HK-2 (cell line): ENCODE measurements at regions not wholly inside any gene's neighbourhood (a gene's known extent, or its start where the extent isn't known, plus 50 kb on each side); places are given as distances from the start of the nearest gene placed in this dataset.
A peak's percentile ranks its signal among the peaks of the same experiment; 100 is the strongest.

ENCODE experiments used
- DNase-seq: peaks from one replicate; pipeline ENCODE4 v3.0.0-alpha.2; 2018; ENCODE audit not compliant: unreplicated experiment

DNA sequence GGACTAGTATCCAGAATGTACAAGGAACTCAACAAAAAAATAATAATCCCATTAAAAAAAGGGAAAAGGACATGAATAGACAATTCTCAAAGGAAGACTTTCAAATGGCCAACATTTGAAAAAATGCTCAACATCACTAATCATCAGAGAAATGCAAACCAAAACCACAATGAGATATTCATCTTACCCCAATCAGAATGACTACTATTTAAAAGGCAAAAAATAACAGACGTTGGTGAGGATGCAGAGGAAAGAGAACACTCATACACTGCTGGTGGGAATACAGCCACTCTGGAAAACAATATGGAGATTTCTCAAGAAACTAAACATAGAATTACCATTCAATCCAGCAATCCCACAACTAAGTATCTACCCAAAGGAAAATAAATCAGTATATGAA is 133.1 kb downstream of the KDR start:
- no peak for DNase-seq

- no peak for DNase-seq
These were observed 136.7 kb downstream of the KDR start for GRCh38 chr4:54988655-54989054.

- no peak for DNase-seq
These were observed 139.1 kb downstream of the KDR start for GRCh38 chr4:54986095-54986846.

DNA sequence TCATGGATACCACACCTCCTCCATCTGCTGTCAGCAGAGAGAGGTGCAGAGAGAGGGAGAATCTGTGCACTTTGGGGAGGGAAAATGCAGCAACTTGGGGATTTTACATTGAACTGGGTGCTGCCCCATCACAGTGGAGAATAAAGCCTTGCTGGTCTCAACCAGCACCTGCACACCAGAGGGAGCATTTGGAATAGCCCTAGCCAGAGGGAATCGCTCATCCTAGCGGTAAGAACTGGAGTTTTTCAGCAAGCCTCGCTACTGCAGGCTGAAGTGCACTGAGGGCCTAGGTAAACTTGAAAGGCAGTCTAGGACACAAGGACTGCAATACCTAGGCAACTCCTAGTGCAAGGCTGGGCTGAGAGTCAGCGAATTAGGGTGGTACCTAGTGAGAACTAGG is 148.7 kb downstream of the KDR start:
- no peak for DNase-seq

- no peak for DNase-seq
These were observed 149.4 kb downstream of the KDR start for GRCh38 chr4:54976031-54976430.

DNA sequence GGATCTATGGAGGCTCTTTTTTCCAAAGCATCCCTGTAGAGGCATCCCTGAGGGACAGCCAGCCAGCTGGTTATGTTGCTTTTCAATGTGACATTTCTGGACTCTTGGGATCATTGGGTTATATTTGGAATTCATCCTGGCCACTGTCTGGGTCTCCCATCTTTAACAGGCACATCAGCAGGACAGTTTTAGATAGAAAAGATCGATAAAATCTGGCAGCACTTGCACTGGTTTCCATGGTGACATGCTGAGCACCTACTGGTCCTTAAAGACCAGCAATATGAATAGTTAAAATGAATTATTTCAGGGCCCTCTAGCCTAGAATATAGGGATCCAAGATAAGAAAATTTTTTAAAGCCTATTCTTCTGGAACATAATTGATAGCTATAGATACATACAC is 151.6 kb downstream of the KDR start:
- DNase-seq, result no peak

GRCh38 chr4:54971474-54971950 is 153.9 kb downstream of the KDR start:
- DNase-seq, result peak; percentile 4

DNA sequence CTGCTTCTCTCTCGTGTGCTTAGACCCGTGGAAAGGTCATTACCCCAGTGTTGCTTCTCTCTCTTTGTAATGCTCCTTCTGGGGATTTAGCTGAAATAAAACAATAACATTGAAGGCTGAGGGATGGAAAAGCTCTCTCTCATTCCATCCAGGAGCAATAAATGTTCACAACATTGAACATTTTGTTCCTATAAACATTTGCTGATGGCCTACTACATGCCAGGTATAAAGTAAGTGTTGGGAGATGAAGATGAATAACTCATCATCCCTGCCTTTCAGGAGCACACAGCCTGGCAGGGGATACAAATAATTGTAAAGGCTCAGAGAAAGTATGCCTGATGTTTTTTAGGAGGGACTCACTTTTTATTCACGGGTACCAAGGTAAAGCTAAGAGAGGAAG is 158.1 kb downstream of the KDR start:
- DNase-seq, result no peak

- no peak for DNase-seq
These were observed 163.9 kb downstream of the KDR start for GRCh38 chr4:54961357-54961975.

DNA sequence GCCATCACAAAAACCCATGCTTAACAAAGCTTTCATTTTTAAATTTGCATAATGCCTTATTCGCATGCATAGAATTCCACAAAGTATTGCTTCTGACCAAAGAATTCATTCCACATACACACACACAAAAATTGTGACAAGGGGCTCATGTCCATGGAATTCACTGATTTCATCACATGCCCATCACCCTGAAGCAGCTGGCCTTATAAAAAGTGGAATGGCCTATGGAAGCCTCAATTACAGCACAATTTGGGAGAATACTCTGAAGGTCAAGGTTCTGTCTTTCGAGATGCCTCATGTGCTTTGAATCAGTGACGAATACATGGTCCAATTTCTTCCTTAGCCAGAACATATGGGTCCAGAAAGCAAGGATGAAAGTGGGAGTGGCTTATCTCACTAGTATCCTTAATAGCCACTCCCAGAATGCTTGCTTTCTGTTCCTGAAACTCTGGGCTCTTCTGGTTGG is 165.7 kb downstream of the KDR start:
- no peak for DNase-seq

GRCh38 chr4:54959131-54959530 is 166.3 kb downstream of the KDR start:
- DNase-seq, result no peak

DNA sequence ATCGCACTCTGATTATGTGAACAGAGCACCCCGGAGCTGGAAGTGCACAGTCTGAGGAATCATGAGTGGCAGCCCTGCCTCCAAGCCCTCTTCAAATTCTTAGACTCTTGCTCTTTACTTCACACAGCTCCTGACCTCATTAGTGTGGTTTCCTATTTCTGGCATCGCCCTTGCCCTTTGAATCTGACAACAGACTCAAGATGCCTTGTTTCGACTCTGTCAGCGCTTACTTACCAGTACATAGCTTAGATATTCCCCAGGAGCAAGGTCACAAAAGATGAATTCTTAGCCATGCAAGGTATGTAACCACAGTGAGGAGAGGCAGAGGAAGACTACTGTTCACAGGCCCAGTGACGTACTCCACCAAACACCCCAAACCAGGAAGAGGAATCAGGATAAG is 167.2 kb downstream of the KDR start:
- no peak for DNase-seq

- no peak for DNase-seq
These were observed 170.6 kb downstream of the KDR start for GRCh38 chr4:54954656-54955388.

DNA sequence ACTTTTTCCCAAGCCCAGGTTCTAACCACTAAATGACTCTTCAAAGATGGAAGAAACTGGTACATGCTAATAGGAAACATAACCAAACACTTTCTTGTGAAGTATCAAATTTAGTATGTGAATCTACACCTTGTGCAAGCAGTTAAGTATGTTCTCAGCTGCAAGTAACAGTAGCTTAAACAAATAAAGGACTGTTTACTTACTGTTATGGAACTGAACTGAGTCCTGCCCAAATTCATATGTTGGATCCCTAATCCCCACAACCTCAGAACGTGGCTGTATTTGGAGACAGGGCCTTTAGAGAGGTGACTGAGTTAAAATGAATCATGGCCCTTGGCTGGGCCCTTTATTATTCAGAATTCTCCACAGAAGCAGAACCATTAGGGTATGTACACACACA is 178.7 kb downstream of the KDR start:
- DNase-seq, result no peak

DNA sequence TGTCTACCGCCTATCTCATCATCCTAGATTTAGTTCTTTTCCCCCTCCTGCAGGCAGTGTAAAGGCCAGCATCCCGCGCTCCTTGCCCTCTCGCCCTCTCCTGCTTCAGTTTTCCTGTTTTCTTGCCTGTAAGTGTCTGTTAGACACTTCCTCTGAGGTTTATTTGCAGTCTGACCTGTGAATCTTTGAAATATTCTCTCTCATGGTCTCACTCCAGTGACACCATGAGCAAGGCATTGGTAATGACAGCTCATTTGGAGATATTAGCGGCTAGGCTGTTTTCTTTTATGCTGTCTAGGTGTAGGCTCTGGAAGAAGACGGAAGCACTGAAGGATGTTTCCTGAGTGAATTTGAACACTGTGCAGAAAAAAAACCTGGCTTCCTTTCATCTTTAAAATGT is 179.6 kb downstream of the KDR start:
- DNase-seq, result no peak

GRCh38 chr4:54942721-54943120 is 182.7 kb downstream of the KDR start:
- DNase-seq, result no peak

- no peak for DNase-seq
These were observed 183.3 kb downstream of the KDR start for GRCh38 chr4:54941994-54942552.

DNA sequence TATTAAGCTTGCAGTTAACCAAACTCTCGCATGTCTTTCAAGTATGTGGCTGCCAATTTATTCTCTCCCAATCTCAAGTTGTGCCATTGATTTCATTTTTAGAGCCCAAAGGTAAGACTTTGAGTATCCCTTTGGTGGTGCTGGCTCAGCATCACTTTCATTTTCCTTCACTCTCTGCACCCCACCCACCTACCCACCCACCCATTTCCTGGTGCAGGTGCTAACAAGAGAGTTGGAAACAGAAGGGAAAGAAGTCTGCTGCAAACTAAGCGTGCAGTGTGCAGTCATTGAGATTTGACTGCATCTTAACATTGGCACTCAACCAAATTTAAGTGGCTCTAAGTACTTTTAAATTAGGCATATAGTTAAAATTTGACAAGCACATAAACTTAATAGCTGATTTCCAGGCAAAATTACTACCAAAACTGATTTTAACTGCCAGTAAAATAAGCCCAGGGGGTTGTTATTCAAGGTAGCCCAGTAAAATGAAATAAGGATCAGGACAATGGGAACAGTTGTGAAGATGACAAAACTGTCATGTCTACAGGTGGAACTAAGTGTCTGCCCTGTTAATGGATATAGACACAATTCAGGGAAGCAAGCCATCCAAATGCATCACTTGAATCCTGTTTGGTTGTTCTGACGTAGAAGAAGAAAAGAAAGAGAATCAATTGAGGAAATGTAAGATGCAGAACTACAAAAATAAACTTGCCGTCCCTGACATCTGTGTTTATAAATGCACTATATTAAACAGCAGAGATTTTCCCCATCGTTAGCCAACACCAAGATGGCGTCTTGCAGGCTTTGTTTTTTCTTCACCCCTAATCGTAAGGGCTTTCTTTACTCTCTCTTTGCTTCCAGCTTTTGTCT is 184.2 kb downstream of the KDR start:
- no peak for DNase-seq

GRCh38 chr4:54937501-54937900 is 187.9 kb downstream of the KDR start:
- DNase-seq, result no peak

DNA sequence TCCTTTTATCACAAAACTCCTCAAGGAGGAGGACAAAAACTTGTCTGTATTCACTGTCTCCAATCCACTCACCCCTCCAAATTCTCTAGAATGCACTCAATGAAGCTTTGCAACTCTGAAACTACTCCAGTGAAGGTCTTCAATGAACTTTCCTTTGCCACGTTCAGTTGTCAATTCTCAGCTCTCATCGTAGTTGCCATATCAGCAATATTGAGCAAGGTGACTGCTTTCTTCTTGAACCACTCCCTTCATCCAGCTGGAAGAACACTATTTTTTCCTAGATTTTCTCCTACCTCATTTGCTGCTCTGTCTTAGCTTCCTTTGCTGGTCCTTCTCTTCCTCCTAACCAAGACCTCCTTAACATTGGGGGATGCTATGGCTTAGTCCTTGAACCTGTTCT is 191.8 kb downstream of the KDR start:
- DNase-seq, result no peak

GRCh38 chr4:54930226-54930625 is 195.2 kb downstream of the KDR start:
- DNase-seq, result no peak

DNA sequence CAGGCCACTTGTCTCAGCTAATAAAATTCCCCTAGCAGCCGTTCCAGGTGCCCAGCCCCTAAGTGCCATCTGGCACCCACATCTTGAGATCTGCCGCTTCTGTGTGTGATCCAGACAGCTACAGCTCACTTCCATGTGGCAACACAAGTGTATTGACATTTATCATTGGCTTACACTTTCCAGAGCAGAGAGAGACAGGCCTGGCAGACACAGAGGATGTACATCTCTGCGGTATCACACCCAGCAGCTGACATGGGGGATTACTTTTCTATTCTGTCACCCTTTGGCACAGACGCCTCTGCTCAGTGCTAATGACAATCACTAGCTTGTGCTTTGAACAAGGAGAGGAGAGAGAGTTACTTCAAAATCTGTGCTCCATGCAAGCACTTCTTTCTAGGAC is 195.9 kb downstream of the KDR start:
- no peak for DNase-seq
